ENCODE measurements at regions not wholly inside any gene's neighbourhood (a gene's known extent, or its start where the extent isn't known, plus 50 kb on each side); places are given as distances from the start of the nearest gene placed in this dataset.

- TF ChIP-seq CTCF (IDR thresholded peaks at IDR 0.05; ENCODE audit: insufficient read depth, low read depth, low read length) (no peak), EZH2 (IDR thresholded peaks at IDR 0.05; ENCODE audit: insufficient read depth, low read length) (no peak)
Measured at GRCh38 chr5:112574536-112574935, 155.5 kb upstream of the EPB41L4A start.

Data from astrocyte (in vitro differentiated cells and primary cell).